GM23338 (cell line): ENCODE measurements at regions not wholly inside any gene's neighbourhood (a gene's known extent, or its start where the extent isn't known, plus 50 kb on each side); places are given as distances from the start of the nearest gene placed in this dataset.

Experiments
- ATAC-seq: fragments of 200-7000 bp; cut with Tn5 transposase; 3 replicates; pipeline ENCODE4 v1.9.1; 2020
- DNase-seq: peaks from one replicate; pipeline ENCODE4 v3.0.0-alpha.2; 2015; ENCODE audit warnings: low spot score
- H2AFZ ChIP-seq: fragments of 200-600 bp; sonication (generic); 2 replicates; pipeline ENCODE4 v1.8.0; 2016; ENCODE audit warnings: antibody characterized with exemption, mild to moderate bottlenecking, moderate library complexity
- H3F3A ChIP-seq: fragments of 200-600 bp; sonication (generic); replicated peaks from 2 replicates; pipeline ENCODE4 v1.8.0; 2017; ENCODE audit warnings: antibody characterized with exemption, mixed run types, low read depth
- H3K27ac ChIP-seq: fragments of 200-600 bp; sonication (generic); 2 replicates; pipeline ENCODE4 v1.6.1; 2016; ENCODE audit warnings: low read depth
- H3K27me3 ChIP-seq: fragments of 200-600 bp; sonication (generic); 2 replicates; pipeline ENCODE4 v1.8.0; 2016; ENCODE audit warnings: mild to moderate bottlenecking, mixed run types, moderate library complexity; ENCODE audit not compliant: insufficient read depth
- H3K36me3 ChIP-seq: fragments of 200-600 bp; sonication (generic); 2 replicates; pipeline ENCODE4 v1.8.0; 2016; ENCODE audit warnings: mild to moderate bottlenecking; ENCODE audit not compliant: insufficient read depth
- H3K4me1 ChIP-seq: fragments of 200-600 bp; sonication (generic); 2 replicates; pipeline ENCODE4 v1.8.0; 2016; ENCODE audit warnings: mild to moderate bottlenecking, moderate library complexity; ENCODE audit not compliant: insufficient read depth
- H3K4me2 ChIP-seq: fragments of 200-600 bp; sonication (generic); 2 replicates; pipeline ENCODE4 v1.7.1; 2017; ENCODE audit warnings: mixed run types
- H3K4me3 ChIP-seq: fragments of 200-600 bp; sonication (generic); 2 replicates; pipeline ENCODE4 v1.6.1; 2016; ENCODE audit warnings: mixed run types
- H3K79me2 ChIP-seq: fragments of 200-600 bp; sonication (generic); replicated peaks from 2 replicates; pipeline ENCODE4 v1.8.0; 2017; ENCODE audit warnings: mild to moderate bottlenecking; ENCODE audit not compliant: insufficient read depth
- H3K9me2 ChIP-seq: fragments of 200-600 bp; sonication (generic); 2 replicates; pipeline ENCODE4 v1.8.0; 2017; ENCODE audit not compliant: insufficient read depth
- H4K20me1 ChIP-seq: fragments of 200-600 bp; sonication (generic); replicated peaks from 2 replicates; pipeline ENCODE4 v1.8.0; 2017; ENCODE audit warnings: mild to moderate bottlenecking; ENCODE audit not compliant: insufficient read depth
- H3K27ac Mint-ChIP-seq: 2 replicates; pipeline ENCODE4 v1.8.0; 2020; ENCODE audit warnings: inconsistent platforms, mild to moderate bottlenecking, moderate library complexity, mixed read lengths
- H3K27me3 Mint-ChIP-seq: 3 replicates; pipeline ENCODE4 v1.8.0; 2022; ENCODE audit warnings: low read depth, mild to moderate bottlenecking, moderate library complexity, mixed read lengths, inconsistent platforms; ENCODE audit not compliant: insufficient read depth, poor library complexity
- H3K36me3 Mint-ChIP-seq: 3 replicates; pipeline ENCODE4 v1.8.0; 2021; ENCODE audit warnings: low read depth, mild to moderate bottlenecking, inconsistent platforms, moderate library complexity, mixed read lengths
- H3K4me1 Mint-ChIP-seq: 3 replicates; pipeline ENCODE4 v1.8.0; 2020; ENCODE audit warnings: mild to moderate bottlenecking, inconsistent platforms, mixed read lengths
- H3K4me3 Mint-ChIP-seq: 3 replicates; pipeline ENCODE4 v1.8.0; 2021; ENCODE audit warnings: moderate library complexity, mild to moderate bottlenecking, inconsistent platforms, mixed read lengths
- H3K9me3 Mint-ChIP-seq: 3 replicates; pipeline ENCODE4 v1.8.0; 2020; ENCODE audit warnings: moderate library complexity, mild to moderate bottlenecking, inconsistent platforms, mixed read lengths
- CREB1 ChIP-seq: fragments of 250-450 bp; sonication (Bioruptor Pico); IDR thresholded peaks from 2 replicates; pipeline ENCODE4 v1.5.0; 2020; ENCODE audit warnings: low read depth, mild to moderate bottlenecking, moderate library complexity
- CTCF ChIP-seq, 2 experiments: fragments of 200-600 bp in 1 of 2; sonication (generic) in 1 of 2; conservative IDR thresholded peaks; 2 replicates each; pipeline versions ENCODE4 v1.5.1 to v1.6.1; 2016 to 2017; ENCODE audit warnings: antibody characterized with exemption in 2 of 2, low read depth in 2 of 2, mild to moderate bottlenecking in 2 of 2, moderate library complexity in 1 of 2
- ETS1 ChIP-seq: IDR thresholded peaks from 2 replicates; pipeline ENCODE4 v1.6.1; 2016; ENCODE audit warnings: antibody characterized with exemption
- EZH2phosphoT487 ChIP-seq: fragments of 200-600 bp; sonication (generic); IDR thresholded peaks from one replicate; pipeline ENCODE4 v1.8.1; 2018; ENCODE audit warnings: antibody characterized with exemption; ENCODE audit not compliant: unreplicated experiment
- JUNB ChIP-seq: IDR thresholded peaks from one replicate; pipeline ENCODE4 v1.6.1; 2016; ENCODE audit warnings: antibody characterized with exemption; ENCODE audit not compliant: unreplicated experiment
- NANOG ChIP-seq: IDR thresholded peaks from 2 replicates; pipeline ENCODE4 v1.6.1; 2016; ENCODE audit warnings: antibody characterized with exemption, borderline replicate concordance
- POLR2AphosphoS5 ChIP-seq: IDR thresholded peaks from 2 replicates; pipeline ENCODE4 v1.6.1; 2016; ENCODE audit warnings: antibody characterized with exemption, low read depth
- REST ChIP-seq: IDR thresholded peaks from one replicate; pipeline ENCODE4 v1.6.1; 2018; ENCODE audit warnings: antibody characterized with exemption; ENCODE audit not compliant: unreplicated experiment
- STAT1 ChIP-seq: IDR thresholded peaks from one replicate; pipeline ENCODE4 v1.6.1; 2016; ENCODE audit warnings: antibody characterized with exemption; ENCODE audit not compliant: unreplicated experiment
- ZNF114 ChIP-seq: fragments of 250-450 bp; sonication (Bioruptor Pico); IDR thresholded peaks from 2 replicates; pipeline ENCODE4 v1.5.0; 2020; ENCODE audit warnings: mild to moderate bottlenecking, moderate library complexity
- ZNF331 ChIP-seq: fragments of 250-450 bp; sonication (Bioruptor Pico); IDR thresholded peaks from 2 replicates; pipeline ENCODE4 v1.5.0; 2020; ENCODE audit warnings: low read depth, mild to moderate bottlenecking, moderate library complexity
- ZNF462 ChIP-seq: fragments of 250-450 bp; sonication (Bioruptor Pico); IDR thresholded peaks from 2 replicates; pipeline ENCODE4 v1.5.0; 2020; ENCODE audit warnings: mild to moderate bottlenecking, moderate library complexity

- TF ChIP-seq ZNF462 (CRISPR knock-in tag) (no peak), ZNF331 (CRISPR knock-in tag) (no peak), CREB1 (CRISPR knock-in tag) (no peak), ZNF114 (no peak), POLR2AphosphoS5 (no peak)
Measured at GRCh38 chr3:177429771-177430170, 232.5 kb upstream of the TBL1XR1 start (continued).

GRCh38 chr3:177430653-177431052 lies 233.4 kb upstream of the TBL1XR1 start:
- Mint-ChIP-seq H3K27me3 (peaks cover 3% of the 10 kb centered on the region), H3K4me1 (peaks cover 43% of the 10 kb centered on the region), H3K27ac (no peak overlapping the region), H3K9me3 (no peaks in the 10 kb centered on the region), H3K36me3 (no peaks in the 10 kb centered on the region), H3K4me3 (no peak overlapping the region)
- Histone ChIP-seq H3K27ac (no peak overlapping the region), H3F3A (no peaks in the 10 kb centered on the region), H4K20me1 (no peaks in the 10 kb centered on the region), H3K9me2 (peaks cover 3% of the 10 kb centered on the region; the same call in 1 of the 2 replicates), H3K27me3 (no peaks in the 10 kb centered on the region), H3K36me3 (no peaks in the 10 kb centered on the region), H3K4me3 (no peak overlapping the region), H3K79me2 (no peaks in the 10 kb centered on the region), H3K4me2 (peak overlapping the region; percentile 48), H2AFZ (peak overlapping the region; percentile 23; the same call in 1 of the 2 replicates), H3K4me1 (peaks cover 44% of the 10 kb centered on the region)
- ATAC-seq (peak; percentile 71), DNase-seq (no peak)
- TF ChIP-seq ZNF331 (CRISPR knock-in tag) = no peak
- TF ChIP-seq NANOG = no peak
- no peak for TF ChIP-seq CREB1 (CRISPR knock-in tag)
- no peak for TF ChIP-seq ETS1
- TF ChIP-seq EZH2phosphoT487 = no peak
- TF ChIP-seq POLR2AphosphoS5 = no peak
- no peak for TF ChIP-seq STAT1
- TF ChIP-seq JUNB = no peak
- no peak for TF ChIP-seq ZNF114
- no peak for TF ChIP-seq CTCF (conservative IDR thresholded peaks at IDR 0.05; ENCODE audit: low read depth in 2 of 2)
- no peak for TF ChIP-seq REST
